Fibroblast of lung (primary cell): ENCODE measurements at regions not wholly inside any gene's neighbourhood (a gene's known extent, or its start where the extent isn't known, plus 50 kb on each side); places are given as distances from the start of the nearest gene placed in this dataset.

Experiments used
- DNase-seq, 2 donors: peaks; one replicate each; pipeline versions ENCODE4 v3.0.0 to v3.0.0-alpha.2; 2010; ENCODE audit warnings: low read depth in 2 of 2
- H2AFZ ChIP-seq: 2 replicates; pipeline ENCODE4 v1.5.1; 2012; ENCODE audit warnings: low read length, control low read depth, inconsistent platforms
- H3K27ac ChIP-seq: 2 replicates; pipeline ENCODE4 v1.5.1; 2011; ENCODE audit warnings: low read length, control low read depth; ENCODE audit not compliant: insufficient read depth
- H3K27me3 ChIP-seq: 2 replicates; pipeline ENCODE4 v1.5.1; 2011; ENCODE audit warnings: mild to moderate bottlenecking, low read length; ENCODE audit not compliant: control insufficient read depth, insufficient read depth
- H3K36me3 ChIP-seq: 2 replicates; pipeline ENCODE4 v1.5.1; 2011; ENCODE audit warnings: low read length; ENCODE audit not compliant: control insufficient read depth, insufficient read depth
- H3K4me1 ChIP-seq: 2 replicates; pipeline ENCODE4 v1.5.1; 2011; ENCODE audit warnings: low read length; ENCODE audit not compliant: control insufficient read depth, insufficient read depth; ENCODE audit errors: extremely low read depth
- H3K4me2 ChIP-seq: 2 replicates; pipeline ENCODE4 v1.5.1; 2011; ENCODE audit warnings: low read length, control low read depth; ENCODE audit not compliant: insufficient read depth; ENCODE audit errors: extremely low read depth
- H3K4me3 ChIP-seq, 4 experiments: fragments of 200-600 bp in 1 of 4; sonication (generic) in 1 of 4; replicated peaks in 1 of 4; 2 replicates each; pipeline ENCODE4 v1.5.1; 2011 to 2016; ENCODE audit warnings: low read length in 4 of 4, low read depth in 3 of 4, mild to moderate bottlenecking in 3 of 4, control low read depth in 2 of 4, inconsistent platforms in 1 of 4, mixed read lengths in 1 of 4; ENCODE audit not compliant: insufficient read depth in 1 of 4; ENCODE audit errors: control extremely low read depth in 1 of 4
- H3K79me2 ChIP-seq: 2 replicates; pipeline ENCODE4 v1.5.1; 2012; ENCODE audit warnings: mild to moderate bottlenecking, low read length, inconsistent platforms; ENCODE audit not compliant: control insufficient read depth, insufficient read depth
- H3K9ac ChIP-seq: 2 replicates; pipeline ENCODE4 v1.5.1; 2011; ENCODE audit warnings: mild to moderate bottlenecking, low read length, control low read depth; ENCODE audit not compliant: insufficient read depth
- H3K9me3 ChIP-seq: 2 replicates; pipeline ENCODE4 v1.5.1; 2012; ENCODE audit warnings: low read depth, low read length; ENCODE audit not compliant: control insufficient read depth, insufficient read depth
- H4K20me1 ChIP-seq: 2 replicates; pipeline ENCODE4 v1.5.1; 2011; ENCODE audit warnings: low read length; ENCODE audit not compliant: control insufficient read depth, insufficient read depth; ENCODE audit errors: extremely low read depth
- EZH2 ChIP-seq: IDR thresholded peaks from 2 replicates; pipeline ENCODE4 v1.5.1; 2012; ENCODE audit warnings: low read length, control low read depth, mild to moderate bottlenecking; ENCODE audit errors: missing control alignments
- TF ChIP-seq, protein P1 (sequence below), 2 donors: IDR thresholded peaks in 1 of 2; conservative IDR thresholded peaks in 1 of 2; 1 replicate in 1 of 2; 2 replicates in 1 of 2; pipeline ENCODE4 v1.5.1; 2011 to 2012; ENCODE audit warnings: low read length in 2 of 2, control low read depth in 1 of 2, inconsistent platforms in 1 of 2, low read depth in 1 of 2, mild to moderate bottlenecking in 1 of 2

DNA sequence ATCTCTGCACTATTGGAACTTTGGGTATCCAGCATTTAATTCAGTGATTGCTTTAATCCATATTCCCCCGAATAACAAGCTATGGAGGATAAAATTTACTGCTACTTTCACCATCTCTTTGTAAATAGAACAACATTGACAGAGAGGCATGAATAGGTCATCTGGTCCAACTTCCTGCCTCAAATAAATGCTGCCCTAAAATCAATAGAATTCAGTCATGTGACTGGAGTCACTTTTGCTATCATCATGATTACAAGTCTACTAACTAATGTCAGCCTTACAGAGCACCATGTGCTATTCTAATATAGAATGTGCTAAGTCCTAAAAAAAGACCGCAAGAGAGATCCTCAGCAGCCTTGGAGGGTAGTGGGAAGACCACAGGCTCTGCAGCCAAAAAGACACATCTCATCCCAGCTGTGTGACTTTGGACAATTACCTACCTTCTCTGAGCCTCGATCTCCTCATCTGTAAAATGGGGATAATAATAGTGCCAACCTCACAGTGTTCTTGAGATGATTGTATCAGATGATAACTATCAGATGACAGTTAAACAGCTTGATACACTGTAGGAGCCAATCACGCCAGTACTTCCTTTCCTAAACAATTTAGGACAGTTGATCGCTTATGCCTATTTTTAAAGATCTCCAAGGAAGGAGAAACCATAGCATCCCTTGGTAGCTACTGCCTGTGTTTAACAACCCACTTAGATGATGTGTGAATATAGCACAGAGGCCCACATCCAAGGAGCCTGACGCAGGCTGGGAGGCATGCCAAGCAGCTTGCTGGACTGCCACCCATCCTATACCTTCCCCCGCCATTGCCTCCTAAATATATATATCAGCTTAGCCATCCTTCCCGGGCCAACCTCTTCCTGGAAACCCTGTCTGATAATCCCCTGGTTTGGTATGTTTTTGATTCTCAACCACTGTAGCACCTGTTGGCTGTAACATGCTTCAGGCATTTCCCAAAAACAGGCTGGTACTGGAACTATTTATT is 77.3 kb upstream of the PHF21A start:
- H3K36me3 ChIP-seq: no peaks in the 10 kb centered on the region
- no peak overlapping the region for H3K27ac ChIP-seq
- no peak for DNase-seq
- no peaks in the 10 kb centered on the region for H4K20me1 ChIP-seq
- H3K4me1 ChIP-seq: no peaks in the 10 kb centered on the region
- H2AFZ ChIP-seq: no peak overlapping the region
- no peak overlapping the region for H3K9ac ChIP-seq
- H3K9me3 ChIP-seq: no peaks in the 10 kb centered on the region
- peaks cover 19% of the 10 kb centered on the region for H3K27me3 ChIP-seq
- H3K79me2 ChIP-seq: no peaks in the 10 kb centered on the region
- TF ChIP-seq, protein P1, sequence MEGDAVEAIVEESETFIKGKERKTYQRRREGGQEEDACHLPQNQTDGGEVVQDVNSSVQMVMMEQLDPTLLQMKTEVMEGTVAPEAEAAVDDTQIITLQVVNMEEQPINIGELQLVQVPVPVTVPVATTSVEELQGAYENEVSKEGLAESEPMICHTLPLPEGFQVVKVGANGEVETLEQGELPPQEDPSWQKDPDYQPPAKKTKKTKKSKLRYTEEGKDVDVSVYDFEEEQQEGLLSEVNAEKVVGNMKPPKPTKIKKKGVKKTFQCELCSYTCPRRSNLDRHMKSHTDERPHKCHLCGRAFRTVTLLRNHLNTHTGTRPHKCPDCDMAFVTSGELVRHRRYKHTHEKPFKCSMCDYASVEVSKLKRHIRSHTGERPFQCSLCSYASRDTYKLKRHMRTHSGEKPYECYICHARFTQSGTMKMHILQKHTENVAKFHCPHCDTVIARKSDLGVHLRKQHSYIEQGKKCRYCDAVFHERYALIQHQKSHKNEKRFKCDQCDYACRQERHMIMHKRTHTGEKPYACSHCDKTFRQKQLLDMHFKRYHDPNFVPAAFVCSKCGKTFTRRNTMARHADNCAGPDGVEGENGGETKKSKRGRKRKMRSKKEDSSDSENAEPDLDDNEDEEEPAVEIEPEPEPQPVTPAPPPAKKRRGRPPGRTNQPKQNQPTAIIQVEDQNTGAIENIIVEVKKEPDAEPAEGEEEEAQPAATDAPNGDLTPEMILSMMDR (conservative IDR thresholded peaks at IDR 0.05 in 1 of 2, IDR thresholded peaks at IDR 0.05 in 1 of 2; ENCODE audit: low read depth in 1 of 2, low read length in 2 of 2): no peak
- TF ChIP-seq EZH2: no peak
- no peak overlapping the region for H3K4me3 ChIP-seq
- no peak overlapping the region for H3K4me2 ChIP-seq

DNA sequence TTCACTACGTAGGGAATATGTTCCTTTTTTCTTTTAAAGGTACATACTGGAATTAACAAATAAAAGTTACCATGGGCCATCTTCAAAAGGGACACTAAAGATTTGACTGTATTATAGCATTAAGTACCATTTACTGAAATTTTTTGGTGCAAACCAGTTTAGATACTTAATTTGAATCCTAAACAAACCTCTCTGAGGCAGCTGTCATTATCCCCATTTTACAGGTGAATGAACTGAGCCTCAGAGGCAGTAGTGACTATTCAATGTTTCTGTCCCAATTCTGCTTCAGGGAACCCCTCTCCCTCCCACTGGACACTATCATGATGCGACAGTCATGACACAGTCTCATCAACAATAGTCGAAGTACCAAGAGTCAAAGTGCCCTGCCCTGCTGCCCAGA is 76.2 kb upstream of the PHF21A start:
- H4K20me1 ChIP-seq: no peaks in the 10 kb centered on the region
- no peak for DNase-seq
- no peak overlapping the region for H3K9ac ChIP-seq

DNA sequence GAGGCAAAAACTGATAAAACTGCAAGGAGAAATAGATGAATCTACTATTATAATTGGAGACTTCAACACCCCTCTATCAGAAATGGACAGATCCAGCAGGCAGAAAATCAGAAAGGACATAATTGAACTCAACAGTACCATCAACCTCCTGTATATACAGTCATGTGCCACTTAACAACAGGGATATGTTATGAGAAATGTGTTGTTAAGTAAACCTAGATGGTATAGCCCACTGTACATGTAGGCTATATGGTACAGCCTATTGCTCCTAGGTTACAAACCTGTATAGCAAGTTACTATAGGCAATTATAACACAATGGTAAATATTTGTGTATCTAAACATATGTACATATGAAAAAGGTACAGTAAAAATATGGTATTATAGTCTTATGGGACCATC is 66.8 kb upstream of the PHF21A start:
- Histone ChIP-seq H3K4me2 (no peak overlapping the region), H3K79me2 (no peaks in the 10 kb centered on the region), H3K4me3 (no peak overlapping the region), H3K9ac (no peak overlapping the region), H3K9me3 (no peaks in the 10 kb centered on the region), H3K27me3 (peaks cover 4% of the 10 kb centered on the region), H3K36me3 (no peaks in the 10 kb centered on the region), H3K4me1 (no peaks in the 10 kb centered on the region), H3K27ac (no peak overlapping the region), H2AFZ (no peak overlapping the region), H4K20me1 (no peaks in the 10 kb centered on the region)
- no peak for DNase-seq
- TF ChIP-seq, protein P1 (conservative IDR thresholded peaks at IDR 0.05 in 1 of 2, IDR thresholded peaks at IDR 0.05 in 1 of 2; ENCODE audit: low read depth in 1 of 2, low read length in 2 of 2): no peak

More for the DNA sequence above, 76.2 kb upstream of the PHF21A start:
- no peak overlapping the region for H3K4me2 ChIP-seq
- H3K9me3 ChIP-seq: no peaks in the 10 kb centered on the region
- H3K79me2 ChIP-seq: no peaks in the 10 kb centered on the region
- H3K27me3 ChIP-seq: peaks cover 15% of the 10 kb centered on the region
- H3K4me3 ChIP-seq: no peak overlapping the region
- H2AFZ ChIP-seq: no peak overlapping the region
- H3K36me3 ChIP-seq: no peaks in the 10 kb centered on the region
- TF ChIP-seq EZH2: no peak
- TF ChIP-seq, protein P1 (conservative IDR thresholded peaks at IDR 0.05 in 1 of 2, IDR thresholded peaks at IDR 0.05 in 1 of 2; ENCODE audit: low read depth in 1 of 2, low read length in 2 of 2): no peak
- no peak overlapping the region for H3K27ac ChIP-seq
- H3K4me1 ChIP-seq: no peaks in the 10 kb centered on the region
